Spleen (tissue), 11 donors: ENCODE measurements at regions not wholly inside any gene's neighbourhood (a gene's known extent, or its start where the extent isn't known, plus 50 kb on each side); places are given as distances from the start of the nearest gene placed in this dataset.

ENCODE experiments used
- DNase-seq: peaks from one replicate; pipeline ENCODE4 v3.0.0-alpha.2; 2020
- H3K27ac ChIP-seq, 8 donors: fragments of 200-600 bp; sonication (generic) in 7 of 8; 1 replicate in 4 of 8; 2 replicates in 4 of 8; pipeline versions ENCODE4 v1.5.0 to v1.8.0; 2016 to 2021; ENCODE audit warnings: inconsistent platforms in 4 of 8, mild to moderate bottlenecking in 4 of 8, moderate library complexity in 1 of 8
- H3K27me3 ChIP-seq, 7 donors: fragments of 200-600 bp; sonication (generic) in 6 of 7; replicated peaks in 1 of 7; 1 replicate in 4 of 7; 2 replicates in 3 of 7; pipeline versions ENCODE4 v1.5.0 to v1.8.0; 2016 to 2021; ENCODE audit warnings: inconsistent platforms in 3 of 7, mild to moderate bottlenecking in 1 of 7
- H3K36me3 ChIP-seq, 6 donors: fragments of 200-600 bp; sonication (generic) in 5 of 6; 1 replicate in 4 of 6; 2 replicates in 2 of 6; pipeline versions ENCODE4 v1.5.0 to v1.8.0; 2016 to 2021; ENCODE audit warnings: inconsistent platforms in 2 of 6
- H3K4me1 ChIP-seq, 6 donors: fragments of 200-600 bp; sonication (generic) in 5 of 6; 1 replicate in 3 of 6; 2 replicates in 3 of 6; pipeline versions ENCODE4 v1.5.0 to v1.8.0; 2016 to 2021; ENCODE audit warnings: inconsistent platforms in 3 of 6
- H3K4me3 ChIP-seq, 8 donors: fragments of 200-600 bp; sonication (generic) in 7 of 8; 1 replicate in 4 of 8; 2 replicates in 4 of 8; pipeline versions ENCODE4 v1.5.0 to v1.8.0; 2016 to 2021; ENCODE audit warnings: inconsistent platforms in 4 of 8, mild to moderate bottlenecking in 4 of 8, moderate library complexity in 2 of 8
- H3K9me3 ChIP-seq, 8 donors: fragments of 200-600 bp; sonication (generic) in 7 of 8; 1 replicate in 4 of 8; 2 replicates in 4 of 8; pipeline versions ENCODE4 v1.5.0 to v1.8.0; 2016 to 2021; ENCODE audit warnings: inconsistent platforms in 4 of 8
- POLR2A ChIP-seq, 3 donors: fragments of 450-650 bp; IDR thresholded peaks; one replicate each; pipeline ENCODE4 v1.5.1; 2017; ENCODE audit warnings: antibody characterized with exemption in 3 of 3, mild to moderate bottlenecking in 1 of 3
- POLR2AphosphoS5 ChIP-seq, 3 donors: sonication (generic); formaldehyde crosslinking; IDR thresholded peaks; one replicate each; pipeline ENCODE4 v1.5.1; 2017; ENCODE audit warnings: antibody characterized with exemption in 3 of 3
- WGBS, 5 donors: extraction: QIAGEN DNeasy Blood & Tissue Kit in 3 of 5; methylation state at CpG; one replicate each; pipeline versions ENCODE4 v1.1.5 to v1.1.7; 2013 to 2018; 5-methylcytosine and 5-hydroxymethylcytosine counted together
- intact Hi-C: fragments of 100-400 bp; cut with DNase I; formaldehyde crosslinking; loops from one replicate; pipeline ENCODE4 v1.15.0; 2023; ENCODE audit warnings: low total_unique reads
- TF ChIP-seq, protein P1 (sequence below), 11 experiments: fragments of 200-600 bp in 7 of 11; fragments of 450-650 bp in 4 of 11; sonication (generic) in 4 of 11; IDR thresholded peaks in 8 of 11; conservative IDR thresholded peaks in 3 of 11; 1 replicate in 7 of 11; 2 replicates in 4 of 11; pipeline versions ENCODE4 v1.4.0 to v1.8.0; 2016 to 2021; ENCODE audit warnings: antibody characterized with exemption in 11 of 11, inconsistent platforms in 4 of 11, mild to moderate bottlenecking in 1 of 11
- donor health status: healthy with polysubstance abuse.
- donor health status: DM: no; HTN: no; CAD: no; lungs with moderate emphysema.
- donor health status: DM: no; HTN: no; CAD: no.
- donor health status: Bipolar disorder and iron deficiency.
- donor health status: healthy.
- donor health status: DM: no; HTN: no; CAD: no.
- donor health status: DM: yes; HTN: yes; CAD: no.

DNA sequence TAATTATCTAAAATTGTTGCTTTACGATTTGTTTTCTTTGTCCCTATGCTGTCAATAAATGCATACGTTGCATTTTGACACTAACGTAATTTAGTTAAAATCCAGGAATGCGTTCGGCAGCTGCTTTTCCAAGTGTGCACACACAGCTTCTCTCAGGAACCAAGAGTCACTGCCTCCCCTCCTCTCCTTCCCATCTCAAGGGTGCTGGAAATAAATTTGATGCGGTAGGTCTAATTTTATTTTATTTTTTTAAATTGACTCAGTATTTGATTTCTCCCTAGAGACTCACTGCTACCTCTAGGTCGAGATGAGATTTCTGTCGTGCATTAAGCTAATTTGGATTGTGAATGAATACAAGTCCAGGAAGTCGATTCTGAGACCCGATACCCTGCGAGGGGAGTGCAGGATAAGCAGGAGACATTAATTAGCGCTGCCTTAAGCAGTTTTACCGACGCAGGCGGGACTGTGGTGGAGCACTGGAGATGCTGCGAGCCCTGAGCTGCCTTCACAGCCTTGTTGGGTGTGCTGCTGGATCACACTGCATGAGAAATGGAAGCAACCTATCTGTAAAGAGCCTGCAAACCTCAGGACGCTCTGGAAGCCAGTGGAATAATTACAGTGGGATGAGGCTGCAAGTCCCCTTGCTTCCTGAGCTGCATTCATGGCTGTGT lies 381.2 kb downstream of the C6orf118 start:
- intact Hi-C loops: loop anchor here (5.0 kb wide), 1 partner anchor 1746 kb away; no protein-coding TSS in a partner anchor
- no peaks in the 10 kb centered on the region for H3K27me3 ChIP-seq
- H3K9me3 ChIP-seq: no peaks in the 10 kb centered on the region
- DNase-seq: peak; percentile 54
- WGBS, 5 donors: 76 to 85% (median 82%) methylated on average over 17 of the region's 17 CpGs
- peaks cover 0 to 4% (median 0%) of the 10 kb centered on the region in 6 donors for H3K4me1 ChIP-seq
- no peak overlapping the region for H3K27ac ChIP-seq
- H3K4me3 ChIP-seq: no peak overlapping the region
- no peaks in the 10 kb centered on the region for H3K36me3 ChIP-seq
- TF ChIP-seq, protein P1, sequence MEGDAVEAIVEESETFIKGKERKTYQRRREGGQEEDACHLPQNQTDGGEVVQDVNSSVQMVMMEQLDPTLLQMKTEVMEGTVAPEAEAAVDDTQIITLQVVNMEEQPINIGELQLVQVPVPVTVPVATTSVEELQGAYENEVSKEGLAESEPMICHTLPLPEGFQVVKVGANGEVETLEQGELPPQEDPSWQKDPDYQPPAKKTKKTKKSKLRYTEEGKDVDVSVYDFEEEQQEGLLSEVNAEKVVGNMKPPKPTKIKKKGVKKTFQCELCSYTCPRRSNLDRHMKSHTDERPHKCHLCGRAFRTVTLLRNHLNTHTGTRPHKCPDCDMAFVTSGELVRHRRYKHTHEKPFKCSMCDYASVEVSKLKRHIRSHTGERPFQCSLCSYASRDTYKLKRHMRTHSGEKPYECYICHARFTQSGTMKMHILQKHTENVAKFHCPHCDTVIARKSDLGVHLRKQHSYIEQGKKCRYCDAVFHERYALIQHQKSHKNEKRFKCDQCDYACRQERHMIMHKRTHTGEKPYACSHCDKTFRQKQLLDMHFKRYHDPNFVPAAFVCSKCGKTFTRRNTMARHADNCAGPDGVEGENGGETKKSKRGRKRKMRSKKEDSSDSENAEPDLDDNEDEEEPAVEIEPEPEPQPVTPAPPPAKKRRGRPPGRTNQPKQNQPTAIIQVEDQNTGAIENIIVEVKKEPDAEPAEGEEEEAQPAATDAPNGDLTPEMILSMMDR (IDR thresholded peaks at IDR 0.05 in 8 of 11, conservative IDR thresholded peaks at IDR 0.05 in 3 of 11): no peak
- TF ChIP-seq POLR2AphosphoS5 (IDR thresholded peaks at IDR 0.05): no peak
- no peak for TF ChIP-seq POLR2A (IDR thresholded peaks at IDR 0.05)

DNA sequence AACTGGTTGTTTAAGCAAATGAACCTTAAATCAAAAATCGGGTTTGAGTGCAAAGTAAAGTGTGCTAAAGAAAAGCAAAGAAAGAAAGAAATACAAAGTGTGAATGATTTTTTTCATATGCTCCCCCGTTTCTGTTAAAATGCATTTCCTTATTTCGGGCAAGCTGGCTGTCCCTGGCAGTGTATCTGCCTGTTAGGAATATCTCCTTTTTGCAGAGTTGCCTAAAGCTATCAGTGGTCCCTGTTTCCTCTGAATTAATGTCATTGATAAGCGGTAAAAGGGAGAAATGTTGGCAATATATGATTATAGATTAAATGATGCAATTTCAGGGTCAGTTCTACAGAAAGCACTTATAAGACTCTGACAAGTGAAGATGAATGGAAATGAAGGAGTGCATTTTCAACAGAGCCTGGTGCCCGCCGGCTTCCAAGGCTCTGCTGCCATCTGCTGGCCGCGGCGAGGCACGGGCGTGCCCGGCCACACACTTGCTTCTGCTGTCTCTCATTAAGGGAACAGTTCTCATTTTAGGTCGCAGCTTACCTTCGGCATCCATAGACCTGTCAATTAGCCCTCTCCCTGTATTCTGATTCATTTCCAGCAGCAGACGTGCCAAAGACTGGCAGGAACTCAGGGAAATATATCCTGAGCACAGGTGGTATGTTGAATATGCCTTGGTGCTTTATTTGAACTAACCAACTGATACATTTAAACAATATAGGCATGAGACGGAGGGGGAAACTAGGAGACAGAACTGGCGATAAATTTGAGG lies 381.9 kb downstream of the C6orf118 start:
- DNase-seq: peak; percentile 87
- Histone ChIP-seq H3K36me3 (no peaks in the 10 kb centered on the region), H3K27me3 (no peaks in the 10 kb centered on the region), H3K27ac (no peak overlapping the region), H3K4me3 (no peak overlapping the region), H3K4me1 (peaks cover 0 to 4% (median 0%) of the 10 kb centered on the region in 6 donors), H3K9me3 (no peaks in the 10 kb centered on the region)
- WGBS, 5 donors: 17 to 20% (median 18%) methylated on average over 17 of the region's 17 CpGs
- intact Hi-C loops: loop anchor here (5.0 kb wide), 1 partner anchor 1745 kb away; no protein-coding TSS in a partner anchor
- TF ChIP-seq POLR2AphosphoS5 (IDR thresholded peaks at IDR 0.05): peak in 1 of 3 donors; percentile 40
- TF ChIP-seq, protein P1 (IDR thresholded peaks at IDR 0.05 in 8 of 11, conservative IDR thresholded peaks at IDR 0.05 in 3 of 11): peak; percentile 47 to 94 (median 87)
- TF ChIP-seq POLR2A (IDR thresholded peaks at IDR 0.05): no peak

DNA sequence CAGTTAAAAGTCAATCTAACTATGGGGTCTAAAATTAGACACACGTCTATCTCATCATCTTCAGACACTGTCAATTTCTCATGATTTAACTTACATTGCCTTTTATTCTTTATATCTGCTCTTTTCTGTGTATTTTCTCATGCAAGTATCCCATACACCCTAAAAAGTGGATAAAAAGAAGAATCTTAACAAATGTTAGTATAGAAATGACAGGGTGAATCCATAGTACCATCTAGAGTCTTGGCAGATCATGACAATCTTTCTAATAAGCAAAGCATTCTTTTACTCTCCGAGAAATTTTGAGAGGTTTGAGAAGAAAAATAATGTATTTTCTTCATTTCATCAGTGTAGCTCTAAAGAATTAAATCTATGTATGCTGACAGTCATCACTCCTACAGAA lies 382.7 kb downstream of the C6orf118 start:
- Histone ChIP-seq H3K9me3 (no peaks in the 10 kb centered on the region), H3K27ac (no peak overlapping the region), H3K4me1 (peaks cover 0 to 4% (median 0%) of the 10 kb centered on the region in 6 donors), H3K27me3 (no peaks in the 10 kb centered on the region), H3K4me3 (no peak overlapping the region), H3K36me3 (no peaks in the 10 kb centered on the region)
- no peak for DNase-seq
- intact Hi-C loops: loop anchor here (5.0 kb wide), 1 partner anchor 1744 kb away; no protein-coding TSS in a partner anchor
- TF ChIP-seq, protein P1 (IDR thresholded peaks at IDR 0.05 in 8 of 11, conservative IDR thresholded peaks at IDR 0.05 in 3 of 11): no peak
- TF ChIP-seq POLR2A (IDR thresholded peaks at IDR 0.05): no peak
- no peak for TF ChIP-seq POLR2AphosphoS5 (IDR thresholded peaks at IDR 0.05)
- WGBS, 5 donors: 59 to 70% (median 68%) methylated on average over 2 of the region's 2 CpGs
